ENCODE measurements at regions not wholly inside any gene's neighbourhood (a gene's known extent, or its start where the extent isn't known, plus 50 kb on each side); places are given as distances from the start of the nearest gene placed in this dataset.
"Not testable (repeated sequence)": the region's sequence is repeated elsewhere in the genome, so short reads cannot be mapped to it uniquely, and the experiment has no call there.

DNA sequence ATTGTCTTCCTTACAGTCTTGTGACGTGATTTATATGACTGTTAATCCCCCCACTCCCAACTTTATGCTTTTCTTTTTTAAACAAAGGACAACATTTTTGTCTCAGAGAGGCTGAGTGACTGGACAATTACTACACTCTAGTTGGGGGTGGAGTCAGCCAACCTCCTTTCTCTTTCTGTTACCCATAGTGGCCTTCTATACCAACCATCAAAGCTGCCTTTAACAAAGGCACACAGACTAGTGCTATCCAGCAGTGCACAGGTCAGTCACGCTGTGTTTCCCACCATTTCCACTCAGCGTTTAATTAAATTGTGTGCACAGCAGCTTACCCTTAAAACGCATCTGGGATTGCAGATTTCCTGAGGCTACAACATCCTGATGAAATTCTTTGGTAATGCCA is 186.3 kb downstream of the SPATA31A7 start:
- TF ChIP-seq EZH2 (IDR thresholded peaks at IDR 0.05; ENCODE audit: low read length, unreplicated experiment): not testable (repeated sequence)
- TF ChIP-seq, protein P1, sequence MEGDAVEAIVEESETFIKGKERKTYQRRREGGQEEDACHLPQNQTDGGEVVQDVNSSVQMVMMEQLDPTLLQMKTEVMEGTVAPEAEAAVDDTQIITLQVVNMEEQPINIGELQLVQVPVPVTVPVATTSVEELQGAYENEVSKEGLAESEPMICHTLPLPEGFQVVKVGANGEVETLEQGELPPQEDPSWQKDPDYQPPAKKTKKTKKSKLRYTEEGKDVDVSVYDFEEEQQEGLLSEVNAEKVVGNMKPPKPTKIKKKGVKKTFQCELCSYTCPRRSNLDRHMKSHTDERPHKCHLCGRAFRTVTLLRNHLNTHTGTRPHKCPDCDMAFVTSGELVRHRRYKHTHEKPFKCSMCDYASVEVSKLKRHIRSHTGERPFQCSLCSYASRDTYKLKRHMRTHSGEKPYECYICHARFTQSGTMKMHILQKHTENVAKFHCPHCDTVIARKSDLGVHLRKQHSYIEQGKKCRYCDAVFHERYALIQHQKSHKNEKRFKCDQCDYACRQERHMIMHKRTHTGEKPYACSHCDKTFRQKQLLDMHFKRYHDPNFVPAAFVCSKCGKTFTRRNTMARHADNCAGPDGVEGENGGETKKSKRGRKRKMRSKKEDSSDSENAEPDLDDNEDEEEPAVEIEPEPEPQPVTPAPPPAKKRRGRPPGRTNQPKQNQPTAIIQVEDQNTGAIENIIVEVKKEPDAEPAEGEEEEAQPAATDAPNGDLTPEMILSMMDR (conservative IDR thresholded peaks at IDR 0.05; ENCODE audit: low read depth, low read length): not testable (repeated sequence)
